WTC11 (cell line): ENCODE measurements at regions not wholly inside any gene's neighbourhood (a gene's known extent, or its start where the extent isn't known, plus 50 kb on each side); places are given as distances from the start of the nearest gene placed in this dataset.

Experiments used
- ATAC-seq: fragments of 200-7000 bp; cut with Tn5 transposase; 2 replicates; pipeline ENCODE4 v1.10.0; 2021; ENCODE audit warnings: mild to moderate bottlenecking, moderate library complexity
- CTCF ChIA-PET: fragments of 300-600 bp; sonication (Branson Sonifier 250); formaldehyde crosslinking; loops from one replicate; lab custom pipeline; 2021; ENCODE audit warnings: antibody characterized with exemption; lab: Charles Lee
- POLR2A ChIA-PET: fragments of 350-600 bp; sonication (Branson Sonifier 250); formaldehyde crosslinking; loops from one replicate; lab custom pipeline; 2021; ENCODE audit warnings: antibody characterized with exemption; lab: Charles Lee
- DNase-seq: peaks from one replicate; pipeline ENCODE4 v3.0.0; 2021; ENCODE audit warnings: low spot score
- H3K27ac Mint-ChIP-seq: 2 replicates; pipeline ENCODE4 v1.8.0; 2021; ENCODE audit warnings: mixed read lengths
- H3K27me3 Mint-ChIP-seq: 2 replicates; pipeline ENCODE4 v1.8.0; 2021; ENCODE audit warnings: low read depth, mild to moderate bottlenecking, moderate library complexity, mixed read lengths
- H3K36me3 Mint-ChIP-seq: 2 replicates; pipeline ENCODE4 v1.8.0; 2021; ENCODE audit warnings: mixed read lengths
- H3K4me1 Mint-ChIP-seq: 2 replicates; pipeline ENCODE4 v1.8.0; 2022; ENCODE audit warnings: mixed read lengths
- H3K4me3 Mint-ChIP-seq: 2 replicates; pipeline ENCODE4 v1.8.0; 2021; ENCODE audit warnings: mild to moderate bottlenecking, moderate library complexity, mixed read lengths
- H3K9me3 Mint-ChIP-seq: 2 replicates; pipeline ENCODE4 v1.8.0; 2021; ENCODE audit warnings: mixed read lengths
- ARID4B ChIP-seq: sonication (generic); formaldehyde crosslinking; IDR thresholded peaks from 2 replicates; pipeline ENCODE4 v1.8.0; 2023; ENCODE audit warnings: missing genetic modification reagents, mild to moderate bottlenecking, borderline replicate concordance
- ATF6 ChIP-seq: sonication (generic); formaldehyde crosslinking; IDR thresholded peaks from 2 replicates; pipeline ENCODE4 v1.8.1; 2023; ENCODE audit warnings: mild to moderate bottlenecking, missing genetic modification reagents
- CREM ChIP-seq: sonication (generic); formaldehyde crosslinking; IDR thresholded peaks from 2 replicates; pipeline ENCODE4 v1.8.1; 2022; ENCODE audit warnings: mild to moderate bottlenecking, missing genetic modification reagents, moderate library complexity
- FOXJ3 ChIP-seq: sonication (generic); formaldehyde crosslinking; IDR thresholded peaks from 2 replicates; pipeline ENCODE4 v1.9.0; 2021; ENCODE audit warnings: missing genetic modification reagents, mild to moderate bottlenecking, borderline replicate concordance
- GRHL2 ChIP-seq: fragments of 250-450 bp; sonication (Bioruptor Pico); IDR thresholded peaks from 2 replicates; pipeline ENCODE4 v1.8.0; 2022; ENCODE audit warnings: mild to moderate bottlenecking, moderate library complexity; ENCODE audit not compliant: insufficient replicate concordance, severe bottlenecking
- GTF2I ChIP-seq: fragments of 250-450 bp; sonication (Bioruptor Pico); conservative IDR thresholded peaks from 2 replicates; pipeline ENCODE4 v1.4.0; 2021; ENCODE audit warnings: mild to moderate bottlenecking
- MXD4 ChIP-seq: fragments of 250-450 bp; sonication (Bioruptor Pico); IDR thresholded peaks from 2 replicates; pipeline ENCODE4 v1.8.0; 2021; ENCODE audit warnings: mild to moderate bottlenecking, moderate library complexity, borderline replicate concordance
- NR1H2 ChIP-seq: sonication (generic); formaldehyde crosslinking; IDR thresholded peaks from 2 replicates; pipeline ENCODE4 v1.9.0; 2021; ENCODE audit warnings: mild to moderate bottlenecking, moderate library complexity, missing genetic modification reagents
- PREB ChIP-seq: sonication (generic); formaldehyde crosslinking; IDR thresholded peaks from 2 replicates; pipeline ENCODE4 v1.8.1; 2022; ENCODE audit warnings: mild to moderate bottlenecking, missing genetic modification reagents, moderate library complexity, borderline replicate concordance
- STAT6 ChIP-seq: sonication (generic); formaldehyde crosslinking; conservative IDR thresholded peaks from 2 replicates; pipeline ENCODE4 v1.8.1; 2023; ENCODE audit warnings: mild to moderate bottlenecking, low read depth, missing genetic modification reagents, moderate library complexity
- ZBTB43 ChIP-seq: sonication (generic); formaldehyde crosslinking; IDR thresholded peaks from 2 replicates; pipeline ENCODE4 v1.8.1; 2023; ENCODE audit warnings: mild to moderate bottlenecking, missing genetic modification reagents
- ZNF121 ChIP-seq: sonication (generic); formaldehyde crosslinking; IDR thresholded peaks from 2 replicates; pipeline ENCODE4 v1.8.0; 2023; ENCODE audit warnings: missing genetic modification reagents
- ZNF232 ChIP-seq: sonication (generic); formaldehyde crosslinking; IDR thresholded peaks from 2 replicates; pipeline ENCODE4 v1.8.0; 2022; ENCODE audit warnings: mild to moderate bottlenecking, missing genetic modification reagents
- TF ChIP-seq, protein P1 (sequence below): sonication (generic); formaldehyde crosslinking; IDR thresholded peaks from 2 replicates; pipeline ENCODE4 v1.8.0; 2022; ENCODE audit warnings: mild to moderate bottlenecking, missing genetic modification reagents
- TF ChIP-seq, protein P2 (sequence below): sonication (generic); formaldehyde crosslinking; conservative IDR thresholded peaks from 2 replicates; pipeline ENCODE4 v1.8.1; 2022; ENCODE audit warnings: mild to moderate bottlenecking, missing genetic modification reagents
- TF ChIP-seq, protein P3 (sequence below): sonication (generic); formaldehyde crosslinking; IDR thresholded peaks from 2 replicates; pipeline ENCODE4 v1.8.0; 2023; ENCODE audit warnings: mild to moderate bottlenecking, missing genetic modification reagents

- ChIA-PET POLR2A (no interaction called here), CTCF (no interaction called here)
- DNase-seq, result no peak
- TF ChIP-seq ZNF121 (CRISPR knock-in tag) (no peak), ARID4B (CRISPR knock-in tag) (no peak), FOXJ3 (CRISPR knock-in tag) (no peak), CREM (CRISPR knock-in tag) (no peak), PREB (CRISPR knock-in tag) (no peak), NR1H2 (CRISPR knock-in tag) (no peak), MXD4 (CRISPR knock-in tag) (no peak), GRHL2 (CRISPR knock-in tag) (no peak), ATF6 (no peak), ZNF232 (no peak), ZBTB43 (CRISPR knock-in tag) (no peak), STAT6 (CRISPR knock-in tag) (no peak), GTF2I (no peak)
- TF ChIP-seq, protein P1, sequence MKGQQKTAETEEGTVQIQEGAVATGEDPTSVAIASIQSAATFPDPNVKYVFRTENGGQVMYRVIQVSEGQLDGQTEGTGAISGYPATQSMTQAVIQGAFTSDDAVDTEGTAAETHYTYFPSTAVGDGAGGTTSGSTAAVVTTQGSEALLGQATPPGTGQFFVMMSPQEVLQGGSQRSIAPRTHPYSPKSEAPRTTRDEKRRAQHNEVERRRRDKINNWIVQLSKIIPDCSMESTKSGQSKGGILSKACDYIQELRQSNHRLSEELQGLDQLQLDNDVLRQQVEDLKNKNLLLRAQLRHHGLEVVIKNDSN, result no peak
- TF ChIP-seq, protein P2, sequence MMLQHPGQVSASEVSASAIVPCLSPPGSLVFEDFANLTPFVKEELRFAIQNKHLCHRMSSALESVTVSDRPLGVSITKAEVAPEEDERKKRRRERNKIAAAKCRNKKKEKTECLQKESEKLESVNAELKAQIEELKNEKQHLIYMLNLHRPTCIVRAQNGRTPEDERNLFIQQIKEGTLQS (CRISPR knock-in tag), result no peak
- TF ChIP-seq, protein P3, sequence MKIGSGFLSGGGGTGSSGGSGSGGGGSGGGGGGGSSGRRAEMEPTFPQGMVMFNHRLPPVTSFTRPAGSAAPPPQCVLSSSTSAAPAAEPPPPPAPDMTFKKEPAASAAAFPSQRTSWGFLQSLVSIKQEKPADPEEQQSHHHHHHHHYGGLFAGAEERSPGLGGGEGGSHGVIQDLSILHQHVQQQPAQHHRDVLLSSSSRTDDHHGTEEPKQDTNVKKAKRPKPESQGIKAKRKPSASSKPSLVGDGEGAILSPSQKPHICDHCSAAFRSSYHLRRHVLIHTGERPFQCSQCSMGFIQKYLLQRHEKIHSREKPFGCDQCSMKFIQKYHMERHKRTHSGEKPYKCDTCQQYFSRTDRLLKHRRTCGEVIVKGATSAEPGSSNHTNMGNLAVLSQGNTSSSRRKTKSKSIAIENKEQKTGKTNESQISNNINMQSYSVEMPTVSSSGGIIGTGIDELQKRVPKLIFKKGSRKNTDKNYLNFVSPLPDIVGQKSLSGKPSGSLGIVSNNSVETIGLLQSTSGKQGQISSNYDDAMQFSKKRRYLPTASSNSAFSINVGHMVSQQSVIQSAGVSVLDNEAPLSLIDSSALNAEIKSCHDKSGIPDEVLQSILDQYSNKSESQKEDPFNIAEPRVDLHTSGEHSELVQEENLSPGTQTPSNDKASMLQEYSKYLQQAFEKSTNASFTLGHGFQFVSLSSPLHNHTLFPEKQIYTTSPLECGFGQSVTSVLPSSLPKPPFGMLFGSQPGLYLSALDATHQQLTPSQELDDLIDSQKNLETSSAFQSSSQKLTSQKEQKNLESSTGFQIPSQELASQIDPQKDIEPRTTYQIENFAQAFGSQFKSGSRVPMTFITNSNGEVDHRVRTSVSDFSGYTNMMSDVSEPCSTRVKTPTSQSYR (CRISPR knock-in tag), result no peak
- no peaks in the 10 kb centered on the region for H3K27me3 Mint-ChIP-seq
- H3K9me3 Mint-ChIP-seq, result no peaks in the 10 kb centered on the region
- H3K36me3 Mint-ChIP-seq, result no peaks in the 10 kb centered on the region
- ATAC-seq, result no peak
- H3K4me3 Mint-ChIP-seq, result no peak overlapping the region
- no peaks in the 10 kb centered on the region for H3K4me1 Mint-ChIP-seq
- H3K27ac Mint-ChIP-seq, result no peak overlapping the region
Measured at GRCh38 chr7:47698386-47698785, 116.5 kb upstream of the TNS3 start.
